GM19468 (cell line): ENCODE measurements at regions not wholly inside any gene's neighbourhood (a gene's known extent, or its start where the extent isn't known, plus 50 kb on each side); places are given as distances from the start of the nearest gene placed in this dataset.

Experiments used
- ATAC-seq: cut with Tn5 transposase; IDR thresholded peaks from one replicate; pipeline ENCODE4 v1.9.1; 2021; ENCODE audit warnings: mild to moderate bottlenecking, moderate library complexity, moderate number of reproducible peaks; ENCODE audit not compliant: unreplicated experiment; ENCODE audit errors: extremely low read depth

DNA sequence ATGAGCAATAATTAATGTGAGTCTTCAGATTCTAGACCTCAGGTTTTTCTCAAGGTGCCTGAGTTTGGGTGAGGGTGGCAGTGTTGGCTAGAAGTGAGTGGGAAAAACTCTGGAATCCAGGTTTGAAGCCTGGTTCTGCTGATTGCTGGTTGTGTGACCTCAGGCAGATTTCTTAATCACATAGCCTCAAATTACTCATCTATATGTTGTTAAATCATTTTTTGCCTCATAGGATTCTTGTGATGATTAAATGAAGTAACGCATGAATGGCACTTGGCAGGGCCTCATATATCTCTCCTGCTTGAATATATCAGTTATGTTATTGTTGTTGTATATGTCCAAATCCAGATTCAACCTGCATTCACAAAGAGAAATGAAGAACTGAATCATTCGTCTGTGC, 60.5 kb downstream of the NR2F2 start:
- no peak for ATAC-seq

DNA sequence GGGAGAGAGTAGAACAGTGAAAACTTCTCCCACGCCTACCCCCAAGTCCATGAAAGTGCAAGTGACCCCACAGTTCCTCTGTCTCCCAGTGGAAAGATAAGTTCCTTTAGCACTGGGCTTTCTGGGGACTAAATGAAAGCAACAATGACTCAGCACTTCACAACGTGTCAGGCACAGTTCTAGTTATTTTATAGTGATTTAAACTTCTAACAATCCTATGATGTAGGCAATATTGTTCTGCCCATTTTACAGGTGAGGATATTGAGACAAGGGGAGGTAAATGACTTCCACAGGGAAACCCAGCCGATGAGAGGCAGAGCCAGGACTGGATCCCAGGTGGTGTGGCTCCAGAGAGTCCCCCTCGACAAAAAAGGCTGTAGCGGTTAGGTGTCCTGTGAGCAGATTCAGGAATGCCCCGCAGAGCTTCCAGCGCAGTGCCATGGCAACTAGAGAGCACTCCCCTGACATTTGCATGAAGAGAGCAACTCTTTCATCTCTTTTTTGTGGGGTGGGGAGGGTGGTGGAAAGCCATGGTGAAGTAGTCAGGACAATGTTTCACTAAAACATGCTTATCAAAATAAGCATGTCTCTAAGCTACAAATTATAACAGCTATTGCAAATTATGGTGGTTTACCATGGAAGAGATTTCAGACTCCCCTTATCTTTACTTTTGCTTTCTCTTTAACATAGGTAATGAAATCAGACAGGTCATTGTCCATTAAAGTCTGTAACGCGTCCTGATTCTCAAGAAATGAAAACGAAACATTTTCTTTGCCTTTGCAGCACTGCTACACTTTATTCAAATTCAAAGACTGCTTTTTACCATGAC, 62.1 kb downstream of the NR2F2 start:
- ATAC-seq, result no peak

DNA sequence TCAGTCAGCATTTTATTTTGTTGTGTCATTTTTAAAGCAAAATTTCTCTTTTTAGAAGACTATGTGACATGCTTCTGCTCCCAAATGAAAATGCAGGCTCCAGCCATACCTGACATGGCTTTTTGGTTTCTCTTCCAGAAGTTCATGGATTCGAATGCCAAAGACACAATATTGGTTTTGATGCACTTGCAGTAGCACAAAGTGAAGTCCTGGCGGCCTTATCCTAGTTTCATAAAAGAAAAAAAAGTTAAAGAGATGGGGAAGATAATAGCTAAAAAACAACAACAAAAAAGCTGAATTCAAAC, 62.7 kb downstream of the NR2F2 start:
- ATAC-seq, result no peak

DNA sequence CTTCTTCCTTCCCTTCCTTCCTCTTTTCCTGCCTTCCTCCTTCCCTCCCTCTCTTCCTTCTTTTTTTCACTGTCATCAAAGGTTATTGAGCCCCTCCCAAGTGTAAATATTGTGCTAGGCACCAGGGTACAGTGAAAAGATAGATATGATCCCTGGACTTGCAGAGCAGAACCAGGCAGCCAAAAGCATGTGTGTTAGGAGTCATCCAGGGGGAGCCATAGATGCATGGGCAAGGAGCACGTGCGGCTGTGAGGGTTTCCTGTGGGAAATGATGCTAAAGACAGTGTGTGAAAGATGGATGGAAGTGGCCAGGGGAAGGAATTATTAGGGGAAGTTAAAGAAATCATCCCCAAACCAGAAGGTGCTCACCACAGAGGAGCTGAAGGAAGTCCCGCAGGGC, 65.2 kb downstream of the NR2F2 start:
- ATAC-seq, result no peak

DNA sequence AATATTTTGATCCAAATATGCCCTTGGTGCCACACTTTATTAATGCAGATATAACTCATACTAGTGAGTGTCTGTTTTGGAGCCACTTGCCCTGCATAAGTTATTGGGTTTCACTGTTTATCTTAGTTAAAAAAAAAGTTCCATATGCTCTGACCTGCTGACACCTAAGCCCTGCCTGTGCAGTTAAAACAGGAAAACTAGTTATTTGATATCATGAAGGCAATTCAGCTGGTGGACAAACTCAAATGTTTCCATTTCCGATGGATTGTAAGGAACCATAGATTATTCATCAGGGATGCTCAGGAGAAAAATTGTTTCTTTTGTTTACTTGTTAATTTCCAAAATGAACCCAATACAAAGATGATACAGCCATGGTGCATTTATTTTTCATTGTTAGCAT, 68.3 kb downstream of the NR2F2 start:
- no peak for ATAC-seq

DNA sequence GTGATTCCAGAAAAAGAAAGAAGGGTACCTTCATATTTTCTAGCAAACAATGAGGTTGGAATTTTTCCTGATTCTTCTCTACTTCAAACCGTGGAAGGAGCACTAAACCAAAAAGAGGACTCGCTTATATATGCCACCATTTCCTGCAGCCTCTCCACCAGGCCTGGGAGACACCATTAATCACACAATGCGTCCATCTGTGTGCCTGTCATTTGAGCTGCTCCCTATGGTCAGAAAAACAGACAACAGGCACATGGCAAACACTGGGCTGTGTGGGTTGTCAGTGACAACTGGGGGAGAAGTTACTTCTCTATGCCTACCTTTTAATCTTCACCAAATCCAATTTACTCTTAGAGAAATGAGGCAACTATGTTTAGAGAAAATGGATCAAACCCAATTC, 71.9 kb downstream of the NR2F2 start:
- ATAC-seq, result no peak

DNA sequence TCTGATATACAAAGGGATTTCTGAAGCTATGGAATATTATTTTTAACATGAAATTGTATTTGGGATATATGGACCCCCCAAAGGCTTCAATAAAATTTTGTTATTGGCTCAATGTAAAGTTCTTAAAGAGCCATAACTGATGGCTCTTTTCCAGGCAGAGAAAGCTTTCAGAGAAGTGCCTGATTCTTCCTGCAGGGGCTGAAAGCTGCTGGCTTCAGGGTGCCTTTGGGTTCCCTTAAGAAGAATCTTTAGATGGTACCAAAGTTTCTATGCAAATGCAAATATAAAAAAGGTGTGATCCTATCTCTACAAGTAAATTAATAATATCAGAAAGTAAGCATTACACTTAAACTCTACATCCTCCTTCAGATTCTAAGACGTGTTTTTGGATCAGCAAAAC, 72.6 kb downstream of the NR2F2 start:
- no peak for ATAC-seq

DNA sequence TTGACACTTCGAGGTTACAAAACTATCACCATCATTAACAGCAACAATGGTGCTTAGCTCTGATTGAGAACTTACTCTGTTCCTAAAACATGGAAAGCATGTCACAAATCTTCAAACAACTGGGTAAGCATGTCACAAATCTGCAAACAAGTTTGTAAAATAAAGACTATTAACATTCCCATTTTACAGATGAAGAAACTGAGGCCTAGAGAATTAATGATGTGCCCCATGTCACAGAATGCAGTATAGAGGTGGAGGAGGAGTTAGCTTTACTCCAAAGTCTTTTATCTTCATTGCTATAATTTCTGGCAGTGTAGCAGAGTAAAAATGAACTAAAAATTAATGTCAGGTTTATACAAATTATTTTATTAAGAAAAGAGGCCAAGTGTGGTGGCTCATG, 73.4 kb downstream of the NR2F2 start:
- ATAC-seq, result no peak

DNA sequence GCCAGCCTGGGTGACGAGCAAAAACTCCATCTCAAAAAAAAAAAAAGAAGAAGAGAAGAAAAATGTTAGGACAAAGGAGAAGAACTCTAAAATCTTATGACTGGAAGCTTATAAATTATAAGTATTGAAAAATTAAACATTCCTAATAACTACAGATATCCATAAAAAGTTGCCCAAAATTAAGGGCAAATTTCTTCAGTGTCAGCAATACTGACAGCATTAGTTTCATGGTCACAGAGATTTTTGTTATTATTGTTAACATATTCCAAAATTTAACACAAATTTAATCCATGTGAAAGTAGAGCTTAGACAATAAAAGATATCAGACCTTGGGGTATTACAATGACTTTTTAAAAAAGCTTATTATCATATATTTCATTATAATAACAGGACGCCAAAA, 74.1 kb downstream of the NR2F2 start:
- ATAC-seq, result no peak

DNA sequence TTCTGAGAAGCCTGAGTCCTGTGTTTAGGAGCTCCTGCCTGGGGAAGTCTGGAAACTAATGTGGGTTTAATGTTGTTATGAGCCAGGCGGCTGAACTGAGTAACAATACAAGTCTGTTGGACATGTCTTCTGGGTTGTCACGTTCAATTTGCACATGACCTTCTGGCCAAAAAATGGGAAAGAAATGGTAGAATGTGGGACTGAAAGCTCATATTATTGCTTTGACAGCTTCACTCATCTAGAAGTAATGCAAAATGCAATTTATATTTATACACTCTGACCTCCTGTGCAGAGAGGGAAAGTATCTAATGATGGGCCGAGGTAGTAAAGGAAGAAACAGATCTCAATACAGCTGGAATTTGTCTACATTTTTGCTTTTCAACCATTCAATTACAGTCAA, 75.8 kb downstream of the NR2F2 start:
- no peak for ATAC-seq

DNA sequence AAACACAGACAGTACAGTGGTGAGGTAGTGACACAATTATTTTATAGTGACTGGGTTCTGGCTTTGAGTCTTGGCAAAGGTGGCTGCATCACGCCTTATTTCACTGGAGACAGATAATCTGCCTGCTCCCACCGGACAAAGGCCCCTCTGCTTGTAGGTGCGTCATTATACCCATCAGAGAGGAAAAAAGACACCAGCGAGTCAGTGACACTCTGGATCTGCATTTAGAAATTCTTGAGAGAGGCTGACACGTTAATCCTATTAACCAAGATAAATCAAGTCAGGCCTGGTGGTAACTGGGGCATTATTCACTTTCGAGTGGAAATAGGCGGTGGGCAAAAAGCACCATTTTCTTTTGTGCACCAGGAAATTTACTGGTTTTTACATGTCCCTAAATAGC, 76.2 kb downstream of the NR2F2 start:
- ATAC-seq, result no peak

DNA sequence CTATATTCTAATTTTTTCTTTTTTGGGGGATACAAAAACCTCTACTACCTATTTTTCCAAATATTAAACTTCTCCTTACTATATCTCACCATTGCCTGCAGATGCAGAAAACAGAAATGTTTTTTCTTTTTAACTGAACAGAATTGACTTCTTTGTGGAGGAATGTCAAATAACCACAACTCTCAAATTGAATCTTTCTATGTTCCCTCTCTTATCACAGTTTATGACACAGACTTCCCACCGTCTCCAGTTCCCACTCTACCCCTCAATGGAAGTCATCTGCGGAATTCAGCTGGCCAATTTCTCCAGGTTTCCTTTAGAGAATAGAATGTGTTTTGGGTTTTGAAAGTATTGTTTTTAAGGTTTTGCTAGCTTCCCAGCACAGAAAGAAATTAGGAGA, 77.0 kb downstream of the NR2F2 start:
- no peak for ATAC-seq

DNA sequence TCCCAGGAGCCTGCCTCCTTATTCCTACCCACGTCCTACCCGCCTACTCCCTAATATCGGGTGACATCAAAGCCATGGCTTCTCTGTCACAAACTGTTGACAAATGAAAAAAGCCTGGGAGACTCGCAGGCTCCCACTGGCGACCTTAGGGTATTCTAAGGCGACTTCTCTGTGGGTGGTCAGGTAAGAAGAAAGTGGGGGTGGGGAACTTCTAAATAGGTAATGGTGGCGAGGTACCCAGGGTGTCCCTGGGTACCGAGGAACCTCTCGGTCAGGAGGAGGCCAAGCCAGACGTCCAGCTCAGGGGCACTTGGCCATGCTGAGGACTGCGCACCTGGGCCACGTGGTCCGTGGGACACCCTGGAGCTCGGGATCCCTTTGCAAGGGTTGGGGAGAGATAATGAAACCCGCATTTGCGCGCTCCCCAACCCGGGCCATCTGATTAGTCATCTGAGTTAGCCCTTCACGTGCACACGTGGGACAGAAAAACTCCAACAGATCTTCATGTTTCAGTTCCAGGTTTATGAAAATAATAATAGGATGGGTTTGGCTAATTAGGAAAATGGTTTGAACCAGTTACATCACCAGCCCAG, 78.2 kb downstream of the NR2F2 start:
- no peak for ATAC-seq

DNA sequence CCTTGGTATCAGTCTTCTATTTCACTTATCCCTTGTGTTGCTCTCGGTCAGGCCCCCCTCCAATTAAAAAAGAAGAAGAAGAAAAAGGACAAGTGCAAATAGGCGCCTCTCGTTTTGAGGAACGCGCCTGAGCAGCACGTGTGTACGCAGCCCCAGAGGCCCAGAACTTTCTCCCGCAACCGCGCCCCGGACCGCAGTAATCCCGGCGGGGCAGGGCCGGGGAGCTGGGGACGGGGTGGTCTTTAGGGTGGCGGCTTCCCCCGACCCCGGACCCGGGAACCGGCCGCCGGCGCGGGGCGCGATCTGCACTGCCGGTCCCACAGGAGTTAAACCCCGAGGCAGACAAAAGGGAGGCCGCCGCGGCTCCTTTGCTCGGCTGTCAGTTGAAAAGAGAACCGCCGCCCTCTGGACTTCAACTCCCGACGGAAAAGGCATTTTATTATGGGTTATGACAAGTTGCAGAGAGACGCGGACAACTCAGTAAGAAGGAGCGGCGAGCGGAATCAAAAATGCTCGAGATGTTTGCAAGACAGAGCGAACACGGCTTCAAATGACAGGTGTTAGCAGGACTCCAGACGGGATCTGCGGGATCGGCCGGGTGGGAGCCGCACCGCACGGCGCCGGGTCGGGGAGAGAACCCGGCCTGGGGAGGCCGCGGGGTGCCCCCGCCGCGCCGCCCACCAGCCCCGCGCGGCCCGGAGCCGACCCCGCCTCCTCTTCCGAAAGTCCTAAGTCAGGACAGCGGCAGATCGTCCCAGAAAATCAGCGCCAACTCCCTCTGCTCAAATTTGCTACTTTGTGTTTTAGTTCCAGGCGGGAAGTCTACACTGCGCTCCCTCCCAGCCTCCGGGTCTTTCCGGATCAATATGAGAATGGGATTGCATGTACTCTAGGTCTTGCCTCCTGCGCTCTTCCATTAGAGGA, 79.0 kb downstream of the NR2F2 start:
- no peak for ATAC-seq

DNA sequence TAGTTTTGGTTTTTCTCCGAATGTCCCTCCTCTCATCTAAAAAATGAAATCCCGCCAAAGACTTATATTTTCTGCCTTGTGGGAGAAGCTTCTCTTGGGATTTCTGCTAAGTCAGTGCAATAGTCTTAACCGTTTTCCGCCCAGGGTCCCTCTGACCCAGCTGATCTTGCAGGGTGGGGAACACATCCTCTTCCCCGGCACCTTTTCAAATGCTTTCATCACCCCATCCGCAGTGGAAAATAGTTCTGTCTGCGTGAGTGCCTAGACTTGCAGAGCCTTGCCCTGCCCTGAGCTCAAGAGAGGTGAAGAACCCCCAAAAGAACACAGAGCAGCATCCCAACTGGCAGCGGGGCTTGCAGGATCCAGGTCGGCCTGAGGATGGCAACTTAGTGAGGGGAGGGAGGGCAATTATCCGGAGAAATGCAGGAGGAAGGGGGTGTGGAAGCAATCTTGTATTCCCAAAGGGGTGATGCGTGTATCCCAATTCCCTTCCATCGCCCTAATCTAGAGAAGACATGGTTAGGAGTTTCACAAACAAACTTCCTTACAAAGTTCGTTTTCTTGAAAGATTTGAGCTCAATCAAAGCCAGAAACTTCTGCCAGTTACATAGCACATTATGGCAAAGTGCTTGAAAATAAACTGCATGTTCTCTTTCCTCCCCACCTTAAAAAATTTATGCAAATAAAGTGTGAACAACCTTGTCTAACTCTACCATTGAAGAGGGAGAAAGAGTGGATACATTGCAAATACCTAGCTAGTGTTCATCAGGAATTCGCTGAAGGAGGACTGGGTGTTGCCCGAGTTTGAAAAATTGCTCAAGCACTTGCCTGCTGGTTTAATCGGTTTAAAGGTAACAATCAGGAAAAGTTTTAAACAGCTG, 79.9 kb downstream of the NR2F2 start:
- no peak for ATAC-seq

DNA sequence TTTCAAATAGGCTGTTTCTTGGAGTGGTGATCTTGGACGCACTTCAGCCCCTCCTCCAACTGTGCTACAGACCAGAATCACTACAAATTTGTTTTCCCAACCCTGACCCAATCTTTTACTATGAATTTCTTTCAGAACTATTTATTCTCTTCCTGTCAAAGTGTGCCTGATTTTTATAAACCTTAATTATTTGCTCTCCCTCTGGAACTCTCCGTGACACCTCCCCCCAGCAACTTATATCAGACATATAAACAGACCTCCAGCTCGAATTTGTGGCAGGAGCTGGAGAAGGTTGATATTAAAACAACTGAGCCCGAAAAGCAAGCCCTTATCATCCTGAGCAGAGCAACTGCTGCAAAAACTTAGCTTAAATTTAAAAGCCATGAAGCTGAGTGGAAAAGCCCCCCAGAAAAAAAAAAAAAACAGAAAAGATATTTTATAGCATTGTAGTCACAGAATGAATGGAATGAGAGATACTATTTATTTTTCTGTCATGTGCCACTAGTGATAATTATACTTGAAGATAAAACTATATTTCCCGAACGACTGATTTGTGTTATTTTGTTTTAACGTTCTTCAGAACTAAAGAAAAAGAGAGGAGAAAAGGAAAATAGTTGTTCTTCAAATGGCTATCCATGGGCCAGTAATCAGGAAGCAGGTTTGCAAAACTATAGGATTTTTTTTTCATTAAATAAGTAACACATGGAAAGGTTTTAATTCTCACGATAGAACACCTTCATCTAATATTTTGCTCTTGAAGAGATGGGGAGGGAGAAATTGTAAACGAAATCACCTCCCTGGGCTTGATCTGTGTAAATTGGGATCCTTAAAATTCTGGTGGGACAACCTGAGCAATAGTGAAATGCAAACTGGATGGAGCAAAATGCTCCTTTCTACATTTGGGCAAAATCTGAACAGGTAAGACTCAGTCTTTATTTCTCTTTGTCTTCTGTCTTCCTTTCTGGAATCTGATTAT, 80.8 kb downstream of the NR2F2 start:
- ATAC-seq, result no peak

DNA sequence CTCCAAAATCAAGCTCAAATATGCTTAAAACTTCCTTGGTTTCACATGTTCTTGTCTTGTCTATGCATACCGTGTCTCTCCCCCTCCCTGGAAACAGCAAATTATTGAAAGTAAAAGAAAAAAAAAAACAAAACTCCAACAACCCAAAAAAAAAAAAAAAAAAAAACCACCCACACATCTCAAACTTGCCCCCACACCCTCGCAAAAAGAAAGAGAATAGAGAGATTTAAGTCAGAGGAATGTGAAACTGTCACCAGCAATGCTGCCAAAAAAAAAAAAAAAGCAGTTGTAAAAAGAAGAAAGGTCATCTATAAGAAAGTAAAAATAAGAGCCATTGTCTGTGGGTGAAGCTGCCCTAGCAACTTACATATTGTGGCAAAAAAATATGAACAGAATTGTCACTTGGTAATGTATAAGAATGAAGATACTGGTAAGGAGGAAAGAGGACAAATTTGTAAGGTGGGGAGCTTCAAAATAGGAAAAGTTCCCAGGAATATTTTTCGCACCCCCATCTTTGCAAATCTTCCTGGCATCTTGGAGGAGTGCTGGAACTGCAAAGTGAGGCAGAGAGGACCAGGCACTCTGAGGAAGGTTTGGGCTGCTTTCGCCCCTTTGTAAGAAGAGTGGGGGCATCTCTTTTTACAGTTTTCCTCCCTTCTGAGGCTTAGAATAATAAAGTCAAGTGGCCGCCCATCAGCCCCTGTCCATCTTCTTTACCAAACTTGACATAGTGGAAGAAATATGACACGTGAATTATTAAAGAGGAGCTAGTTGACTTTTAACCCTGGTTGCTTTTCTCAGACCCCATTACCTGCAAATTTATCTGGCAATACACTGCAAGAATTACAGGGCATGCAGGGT, 81.8 kb downstream of the NR2F2 start:
- no peak for ATAC-seq

DNA sequence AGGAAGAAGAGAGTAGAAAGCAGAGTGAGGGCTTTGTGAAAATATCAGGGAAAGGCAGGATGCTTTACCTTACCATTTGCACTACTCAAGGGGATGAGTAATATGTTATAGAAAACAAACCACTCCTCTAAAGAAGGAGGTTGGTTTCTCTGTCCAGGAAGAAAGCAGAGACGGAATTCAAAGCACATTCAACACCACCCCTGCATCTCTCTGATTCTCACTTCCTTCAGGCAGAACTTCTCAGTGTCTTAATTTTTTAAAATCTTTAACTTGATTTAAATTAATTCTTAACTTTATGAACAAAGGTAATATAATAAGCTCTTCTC, 82.4 kb downstream of the NR2F2 start:
- ATAC-seq, result no peak
